ENCODE measurements at regions not wholly inside any gene's neighbourhood (a gene's known extent, or its start where the extent isn't known, plus 50 kb on each side); places are given as distances from the start of the nearest gene placed in this dataset.

DNA sequence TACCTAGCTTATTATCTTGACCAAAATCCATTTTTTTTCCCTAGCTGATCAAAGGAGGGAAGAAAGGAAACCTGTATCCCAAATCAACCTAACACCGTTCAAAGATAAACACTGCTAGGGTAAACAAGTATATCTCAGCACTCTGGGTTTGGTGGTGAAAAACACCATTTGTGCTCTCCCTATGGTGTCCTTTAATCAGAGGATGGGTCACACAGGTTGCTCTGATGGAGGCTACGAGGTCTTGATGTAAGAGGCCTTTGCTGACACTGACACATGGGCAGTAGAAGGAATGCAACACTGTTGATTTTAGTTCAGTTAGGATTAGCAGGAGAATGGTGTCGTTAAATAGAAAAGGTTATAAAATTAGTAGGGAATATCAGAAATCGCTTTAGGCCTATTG is 179.3 kb downstream of the HDGFL1 start:
- no peaks in the 10 kb centered on the region for H3K36me3 Mint-ChIP-seq (ENCODE audit: low read depth)
- DNase-seq (ENCODE audit: low read depth, low spot score), result no peak
- H3K9me3 Mint-ChIP-seq, result peaks cover 3% of the 10 kb centered on the region
- TF ChIP-seq CTCF (conservative IDR thresholded peaks at IDR 0.05), result no peak
- no peak overlapping the region for H3K27ac Mint-ChIP-seq (ENCODE audit: unreplicated experiment)
- H3K4me3 Mint-ChIP-seq, result no peak overlapping the region
- H3K27me3 Mint-ChIP-seq (ENCODE audit: low read depth), result no peaks in the 10 kb centered on the region
- H3K4me1 Mint-ChIP-seq, result peaks cover 8% of the 10 kb centered on the region

DNA sequence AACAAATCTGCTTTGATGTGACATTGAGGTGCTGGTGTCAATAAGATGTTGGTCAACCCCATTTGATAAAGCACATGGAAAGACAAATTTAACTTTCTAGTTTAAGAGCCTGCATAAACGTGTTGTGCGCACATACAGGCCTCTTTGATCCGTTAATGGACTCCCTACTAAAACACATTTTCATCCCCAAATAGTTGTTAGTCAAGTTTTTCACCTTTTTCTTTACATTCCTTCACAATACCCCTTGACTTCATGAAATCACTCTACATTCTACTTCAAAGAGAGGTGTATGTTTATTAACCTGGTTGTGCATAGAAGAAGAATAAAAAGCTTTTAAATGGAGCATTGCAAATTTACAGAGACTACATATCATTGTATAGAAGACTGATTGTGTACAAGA is 180.3 kb downstream of the HDGFL1 start:
- Mint-ChIP-seq H3K4me1 (peaks cover 12% of the 10 kb centered on the region), H3K9me3 (peaks cover 3% of the 10 kb centered on the region), H3K27ac (ENCODE audit: unreplicated experiment) (no peak overlapping the region), H3K4me3 (no peak overlapping the region), H3K36me3 (ENCODE audit: low read depth) (no peaks in the 10 kb centered on the region), H3K27me3 (ENCODE audit: low read depth) (no peaks in the 10 kb centered on the region)
- TF ChIP-seq CTCF (conservative IDR thresholded peaks at IDR 0.05), result no peak
- no peak for DNase-seq (ENCODE audit: low read depth, low spot score)

DNA sequence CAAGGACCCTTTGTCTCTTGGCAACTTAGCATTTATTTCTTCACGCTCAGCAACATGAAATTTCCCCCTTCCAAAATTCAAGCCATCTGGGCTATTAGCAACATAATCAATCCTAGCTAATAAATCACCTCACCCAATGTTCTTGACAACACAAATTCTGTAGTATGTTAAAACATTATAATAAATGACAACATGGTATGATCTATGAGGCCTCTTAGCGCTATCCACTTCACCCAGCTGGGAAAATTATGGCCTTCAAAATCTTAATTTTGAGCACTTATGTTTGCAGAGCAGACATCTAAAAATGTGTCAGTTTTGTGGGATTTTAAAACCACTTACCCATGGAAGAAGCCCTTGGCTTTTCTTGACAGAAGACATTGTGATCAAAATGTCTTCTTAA is 181.9 kb downstream of the HDGFL1 start:
- Mint-ChIP-seq H3K27ac (ENCODE audit: unreplicated experiment) (no peak overlapping the region), H3K9me3 (peaks cover 3% of the 10 kb centered on the region), H3K27me3 (ENCODE audit: low read depth) (no peaks in the 10 kb centered on the region), H3K4me1 (peaks cover 14% of the 10 kb centered on the region), H3K4me3 (no peak overlapping the region), H3K36me3 (ENCODE audit: low read depth) (no peaks in the 10 kb centered on the region)
- TF ChIP-seq CTCF (conservative IDR thresholded peaks at IDR 0.05), result no peak
- no peak for DNase-seq (ENCODE audit: low read depth, low spot score)

- Mint-ChIP-seq H3K36me3 (ENCODE audit: low read depth) (no peaks in the 10 kb centered on the region), H3K9me3 (peaks cover 3% of the 10 kb centered on the region), H3K4me1 (peaks cover 14% of the 10 kb centered on the region), H3K4me3 (no peak overlapping the region), H3K27me3 (ENCODE audit: low read depth) (no peaks in the 10 kb centered on the region), H3K27ac (ENCODE audit: unreplicated experiment) (no peak overlapping the region)
- no peak for DNase-seq (ENCODE audit: low read depth, low spot score)
- no peak for TF ChIP-seq CTCF (conservative IDR thresholded peaks at IDR 0.05)
Measured at GRCh38 chr6:22752522-22752921, 183.2 kb downstream of the HDGFL1 start.

DNA sequence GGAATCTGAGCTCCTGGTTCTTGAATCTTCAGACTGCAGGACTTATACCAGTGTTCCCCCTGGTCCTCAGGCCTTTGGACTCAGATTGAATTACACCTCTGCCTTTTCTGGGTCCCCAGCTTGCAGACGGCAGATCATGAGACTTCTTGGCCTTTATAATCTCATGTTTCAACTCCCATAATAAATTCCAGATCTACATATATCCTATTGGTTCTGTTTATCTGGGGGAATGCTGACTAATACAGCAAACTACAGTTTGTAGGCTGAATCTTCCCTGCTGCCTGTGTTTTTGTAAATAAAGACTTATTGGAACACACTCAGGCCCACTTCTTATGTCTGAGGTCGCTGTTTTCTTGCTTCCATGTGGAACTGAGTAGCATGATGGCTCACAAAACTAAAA is 184.7 kb downstream of the HDGFL1 start:
- peaks cover 3% of the 10 kb centered on the region for H3K9me3 Mint-ChIP-seq
- H3K4me3 Mint-ChIP-seq, result no peak overlapping the region
- no peaks in the 10 kb centered on the region for H3K27me3 Mint-ChIP-seq (ENCODE audit: low read depth)
- no peak for TF ChIP-seq CTCF (conservative IDR thresholded peaks at IDR 0.05)
- DNase-seq (ENCODE audit: low read depth, low spot score), result no peak
- no peak overlapping the region for H3K27ac Mint-ChIP-seq (ENCODE audit: unreplicated experiment)
- H3K4me1 Mint-ChIP-seq, result peaks cover 26% of the 10 kb centered on the region
- no peaks in the 10 kb centered on the region for H3K36me3 Mint-ChIP-seq (ENCODE audit: low read depth)

- H3K4me1 Mint-ChIP-seq, result peaks cover 25% of the 10 kb centered on the region
- no peaks in the 10 kb centered on the region for H3K36me3 Mint-ChIP-seq (ENCODE audit: low read depth)
- H3K27ac Mint-ChIP-seq (ENCODE audit: unreplicated experiment), result no peak overlapping the region
- TF ChIP-seq CTCF (conservative IDR thresholded peaks at IDR 0.05), result no peak
- H3K27me3 Mint-ChIP-seq (ENCODE audit: low read depth), result no peaks in the 10 kb centered on the region
- peaks cover 3% of the 10 kb centered on the region for H3K9me3 Mint-ChIP-seq
- H3K4me3 Mint-ChIP-seq, result no peak overlapping the region
- no peak for DNase-seq (ENCODE audit: low read depth, low spot score)
Measured at GRCh38 chr6:22755605-22756004, 186.2 kb downstream of the HDGFL1 start.
